Sigmoid colon (tissue), 4 donors: ENCODE measurements at regions not wholly inside any gene's neighbourhood (a gene's known extent, or its start where the extent isn't known, plus 50 kb on each side); places are given as distances from the start of the nearest gene placed in this dataset.

Experiments
- EP300 ChIP-seq, 4 donors: sonication (generic); formaldehyde crosslinking; IDR thresholded peaks; one replicate each; pipeline ENCODE4 v1.6.1; 2017; ENCODE audit warnings: antibody characterized with exemption in 4 of 4
- POLR2A ChIP-seq, 2 donors: fragments of 450-650 bp; IDR thresholded peaks; one replicate each; pipeline ENCODE4 v1.6.1; 2016; ENCODE audit warnings: antibody characterized with exemption in 2 of 2, mild to moderate bottlenecking in 2 of 2, moderate library complexity in 2 of 2
- POLR2AphosphoS5 ChIP-seq, 4 donors: sonication (generic); formaldehyde crosslinking; IDR thresholded peaks; one replicate each; pipeline ENCODE4 v1.6.1; 2017; ENCODE audit warnings: antibody characterized with exemption in 4 of 4
- TF ChIP-seq, protein P1 (sequence below), 4 experiments: fragments of 450-650 bp in 3 of 4; fragments of 200-600 bp in 1 of 4; IDR thresholded peaks; one replicate each; pipeline ENCODE4 v1.5.1; 2016 to 2019; ENCODE audit warnings: antibody characterized with exemption in 4 of 4, mild to moderate bottlenecking in 3 of 4, moderate library complexity in 2 of 4

- TF ChIP-seq POLR2AphosphoS5 (IDR thresholded peaks at IDR 0.05) (no peak), POLR2A (IDR thresholded peaks at IDR 0.05) (no peak), EP300 (IDR thresholded peaks at IDR 0.05) (no peak)
- TF ChIP-seq, protein P1, sequence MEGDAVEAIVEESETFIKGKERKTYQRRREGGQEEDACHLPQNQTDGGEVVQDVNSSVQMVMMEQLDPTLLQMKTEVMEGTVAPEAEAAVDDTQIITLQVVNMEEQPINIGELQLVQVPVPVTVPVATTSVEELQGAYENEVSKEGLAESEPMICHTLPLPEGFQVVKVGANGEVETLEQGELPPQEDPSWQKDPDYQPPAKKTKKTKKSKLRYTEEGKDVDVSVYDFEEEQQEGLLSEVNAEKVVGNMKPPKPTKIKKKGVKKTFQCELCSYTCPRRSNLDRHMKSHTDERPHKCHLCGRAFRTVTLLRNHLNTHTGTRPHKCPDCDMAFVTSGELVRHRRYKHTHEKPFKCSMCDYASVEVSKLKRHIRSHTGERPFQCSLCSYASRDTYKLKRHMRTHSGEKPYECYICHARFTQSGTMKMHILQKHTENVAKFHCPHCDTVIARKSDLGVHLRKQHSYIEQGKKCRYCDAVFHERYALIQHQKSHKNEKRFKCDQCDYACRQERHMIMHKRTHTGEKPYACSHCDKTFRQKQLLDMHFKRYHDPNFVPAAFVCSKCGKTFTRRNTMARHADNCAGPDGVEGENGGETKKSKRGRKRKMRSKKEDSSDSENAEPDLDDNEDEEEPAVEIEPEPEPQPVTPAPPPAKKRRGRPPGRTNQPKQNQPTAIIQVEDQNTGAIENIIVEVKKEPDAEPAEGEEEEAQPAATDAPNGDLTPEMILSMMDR (IDR thresholded peaks at IDR 0.05), result no peak
Observed at GRCh38 chr14:105888784-105889665, 362.6 kb downstream of the TMEM121 start.
